ENCODE measurements at regions not wholly inside any gene's neighbourhood (a gene's known extent, or its start where the extent isn't known, plus 50 kb on each side); places are given as distances from the start of the nearest gene placed in this dataset.

GRCh38 chr18:30271716-30272115 lies 770.8 kb downstream of the DSC3 start:
- FAIRE-seq (peak; percentile 86), DNase-seq (ENCODE audit: low read depth in 1 of 2, low spot score in 2 of 2) (no peak)
- Histone ChIP-seq H2BK5ac (ENCODE audit: low read depth, low read length) (no peak overlapping the region), H3K36me3 (ENCODE audit: control insufficient read depth in 2 of 4, insufficient read depth in 4 of 4, low read length in 3 of 4) (no peaks in the 10 kb centered on the region), H3K79me1 (ENCODE audit: low read depth, low read length) (no peaks in the 10 kb centered on the region), H3K4me1 (replicated peaks in 1 of 4; ENCODE audit: control insufficient read depth in 3 of 4, insufficient read depth in 4 of 4, low read length in 3 of 4) (no peaks in the 10 kb centered on the region), H3K18ac (ENCODE audit: extremely low read depth, low read length) (no peak overlapping the region), H2AK5ac (ENCODE audit: low read depth, low read length) (no peak overlapping the region), H3K23ac (ENCODE audit: insufficient read length) (no peak overlapping the region), H3K4me2 (ENCODE audit: insufficient read depth in 1 of 2, low read depth in 2 of 2, low read length in 2 of 2) (no peak overlapping the region), H3K4me3 (ENCODE audit: extremely low read depth in 1 of 4, insufficient read depth in 2 of 4, low read depth in 3 of 4, low read length in 4 of 4) (no peak overlapping the region), H3K14ac (ENCODE audit: insufficient read length) (no peak overlapping the region), H2BK15ac (ENCODE audit: low read length) (no peak overlapping the region), H3K9ac (replicated peaks in 1 of 4; ENCODE audit: extremely low read depth in 1 of 4, low read depth in 3 of 4, low read length in 3 of 4) (no peak overlapping the region), H4K91ac (replicated peaks; ENCODE audit: insufficient read length, low read length) (no peak overlapping the region), H2BK20ac (ENCODE audit: low read length) (no peak overlapping the region), H3K27me3 (replicated peaks in 1 of 4; ENCODE audit: control insufficient read depth in 3 of 4, extremely low read depth in 1 of 4, insufficient read depth in 3 of 4, low read length in 3 of 4) (no peaks in the 10 kb centered on the region), H4K8ac (ENCODE audit: extremely low read depth, insufficient read depth, low read length) (no peak overlapping the region), H3K23me2 (ENCODE audit: low read depth, low read length) (no peaks in the 10 kb centered on the region), H4K5ac (ENCODE audit: insufficient read length, low read depth, low read length) (no peak overlapping the region), H2BK120ac (replicated peaks; ENCODE audit: low read depth, low read length) (no peak overlapping the region), H4K20me1 (replicated peaks in 1 of 2; ENCODE audit: control insufficient read depth in 1 of 2, insufficient read depth in 2 of 2, low read length in 2 of 2) (no peaks in the 10 kb centered on the region), H2BK12ac (ENCODE audit: low read depth, low read length) (no peak overlapping the region), H3K4ac (replicated peaks; ENCODE audit: insufficient read length, low read depth, low read length) (no peak overlapping the region), H2AFZ (ENCODE audit: low read length) (no peak overlapping the region), H3K79me2 (ENCODE audit: control insufficient read depth in 1 of 2, insufficient read depth in 2 of 2, low read length in 2 of 2) (no peaks in the 10 kb centered on the region), H3K56ac (replicated peaks; ENCODE audit: insufficient read length, low read depth, low read length) (no peak overlapping the region), H3K9me3 (ENCODE audit: insufficient read depth in 2 of 2, low read depth in 1 of 2, low read length in 1 of 2) (no peaks in the 10 kb centered on the region), H3K27ac (ENCODE audit: low read depth, low read length) (no peak overlapping the region)
- 82% methylated on average over 3 of the region's 3 CpGs; no CpG with 5 or more reads in 1 of the 2 experiments for WGBS, 2 experiments (ENCODE audit: extremely low coverage in 1 of 2, insufficient coverage in 1 of 2, insufficient read length in 1 of 2, insufficient replicate concordance in 2 of 2, low coverage in 1 of 2, low lambda C conversion rate in 2 of 2, missing lambda C conversion rate in 1 of 2)
- ChIA-PET CTCF (ENCODE audit: partially characterized antibody) (interaction anchor here (0.8 to 1.8 kb wide), 5 partner anchors 16 to 397 kb away, joined by 3 to 7 read pairs (median 4); no protein-coding TSS in a partner anchor), POLR2A (ENCODE audit: partially characterized antibody) (no interaction called here)
- TF ChIP-seq SIN3A (conservative IDR thresholded peaks at IDR 0.05 in 1 of 2, IDR thresholded peaks at IDR 0.05 in 1 of 2; ENCODE audit: low read depth in 1 of 2, low read length in 2 of 2) (no peak), GTF2F1 (IDR thresholded peaks at IDR 0.05; ENCODE audit: borderline replicate concordance, low read depth, low read length) (no peak), SP1 (IDR thresholded peaks at IDR 0.05; ENCODE audit: low read depth, low read length) (no peak), NANOG (IDR thresholded peaks at IDR 0.05; ENCODE audit: insufficient read depth, low read depth, low read length, poor library complexity, severe bottlenecking) (no peak), ASH2L (IDR thresholded peaks at IDR 0.05; ENCODE audit: low read length) (no peak), KDM1A (IDR thresholded peaks at IDR 0.05; ENCODE audit: borderline replicate concordance, low read length) (no peak), RAD21 (IDR thresholded peaks at IDR 0.05 in 1 of 2, conservative IDR thresholded peaks at IDR 0.05 in 1 of 2; ENCODE audit: low read depth in 2 of 2, low read length in 2 of 2) (peak; percentile 81 to 84), BACH1 (IDR thresholded peaks at IDR 0.05; ENCODE audit: low read length) (no peak), SP2 (IDR thresholded peaks at IDR 0.05; ENCODE audit: low read length) (no peak), TEAD4 (IDR thresholded peaks at IDR 0.05; ENCODE audit: low read depth, low read length) (no peak), POU5F1 (IDR thresholded peaks at IDR 0.05; ENCODE audit: low read depth, low read length) (peak; percentile 93), SIRT6 (IDR thresholded peaks at IDR 0.05; ENCODE audit: low read length) (no peak), USF2 (IDR thresholded peaks at IDR 0.05; ENCODE audit: low read length) (no peak), RNF2 (IDR thresholded peaks at IDR 0.05; ENCODE audit: borderline replicate concordance, low read depth, low read length, missing control alignments, poor library complexity, severe bottlenecking) (no peak)
